ENCODE measurements at regions not wholly inside any gene's neighbourhood (a gene's known extent, or its start where the extent isn't known, plus 50 kb on each side); places are given as distances from the start of the nearest gene placed in this dataset.

- Histone ChIP-seq H4K20me1 (ENCODE audit: insufficient read depth, low read length) (no peaks in the 10 kb centered on the region), H3K9me3 (replicated peaks; ENCODE audit: insufficient read depth, low read length) (no peaks in the 10 kb centered on the region), H3K9ac (ENCODE audit: low read length) (no peak overlapping the region), H3K27me3 (replicated peaks; ENCODE audit: insufficient read depth, low read length) (no peaks in the 10 kb centered on the region), H3K79me2 (ENCODE audit: low read length) (no peaks in the 10 kb centered on the region), H2AFZ (ENCODE audit: low read length) (no peak overlapping the region), H3F3A (ENCODE audit: insufficient read depth, low read length) (no peaks in the 10 kb centered on the region), H3K9me2 (replicated peaks; ENCODE audit: insufficient read depth, low read length) (no peaks in the 10 kb centered on the region), H3K4me1 (ENCODE audit: low read length) (no peaks in the 10 kb centered on the region), H3K27ac (ENCODE audit: low read length) (no peak overlapping the region), H3K36me3 (replicated peaks; ENCODE audit: insufficient read depth, low read length) (no peaks in the 10 kb centered on the region), H3K4me3 (ENCODE audit: low read length) (no peak overlapping the region), H3K4me2 (ENCODE audit: low read depth, low read length) (no peak overlapping the region)
- no peak for TF ChIP-seq EZH2 (optimal IDR thresholded peaks at IDR 0.05; ENCODE audit: low read depth, low read length)
- TF ChIP-seq, protein P1, sequence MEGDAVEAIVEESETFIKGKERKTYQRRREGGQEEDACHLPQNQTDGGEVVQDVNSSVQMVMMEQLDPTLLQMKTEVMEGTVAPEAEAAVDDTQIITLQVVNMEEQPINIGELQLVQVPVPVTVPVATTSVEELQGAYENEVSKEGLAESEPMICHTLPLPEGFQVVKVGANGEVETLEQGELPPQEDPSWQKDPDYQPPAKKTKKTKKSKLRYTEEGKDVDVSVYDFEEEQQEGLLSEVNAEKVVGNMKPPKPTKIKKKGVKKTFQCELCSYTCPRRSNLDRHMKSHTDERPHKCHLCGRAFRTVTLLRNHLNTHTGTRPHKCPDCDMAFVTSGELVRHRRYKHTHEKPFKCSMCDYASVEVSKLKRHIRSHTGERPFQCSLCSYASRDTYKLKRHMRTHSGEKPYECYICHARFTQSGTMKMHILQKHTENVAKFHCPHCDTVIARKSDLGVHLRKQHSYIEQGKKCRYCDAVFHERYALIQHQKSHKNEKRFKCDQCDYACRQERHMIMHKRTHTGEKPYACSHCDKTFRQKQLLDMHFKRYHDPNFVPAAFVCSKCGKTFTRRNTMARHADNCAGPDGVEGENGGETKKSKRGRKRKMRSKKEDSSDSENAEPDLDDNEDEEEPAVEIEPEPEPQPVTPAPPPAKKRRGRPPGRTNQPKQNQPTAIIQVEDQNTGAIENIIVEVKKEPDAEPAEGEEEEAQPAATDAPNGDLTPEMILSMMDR (IDR thresholded peaks at IDR 0.05; ENCODE audit: low read length) = no peak
- no peak for TF ChIP-seq EZH2phosphoT487 (IDR thresholded peaks at IDR 0.05; ENCODE audit: low read length)
- no peak for DNase-seq
Observed at GRCh38 chr2:76467326-76467725, 756.6 kb upstream of the GCFC2 start.

DNA sequence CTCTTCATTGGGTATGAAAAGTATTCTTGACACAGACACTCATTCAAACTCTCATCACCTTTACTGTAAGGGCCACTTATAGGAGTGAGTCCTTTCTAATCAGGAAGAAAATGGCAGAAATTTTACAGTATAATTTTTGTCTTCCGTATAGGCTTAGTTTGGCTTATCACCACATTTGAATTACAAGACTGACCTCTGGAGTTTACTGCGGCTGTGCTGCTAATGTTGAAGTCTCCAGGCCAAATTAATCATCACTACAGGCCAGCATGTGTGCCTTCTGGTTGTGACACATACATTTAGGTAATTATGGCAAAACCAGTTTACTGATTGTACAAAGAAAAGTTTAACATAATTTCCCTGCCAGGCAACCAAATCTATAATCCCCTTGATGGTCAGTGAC lies 753.6 kb upstream of the GCFC2 start:
- Histone ChIP-seq H3K36me3 (replicated peaks; ENCODE audit: insufficient read depth, low read length) (no peaks in the 10 kb centered on the region), H4K20me1 (ENCODE audit: insufficient read depth, low read length) (no peaks in the 10 kb centered on the region), H3K4me2 (ENCODE audit: low read depth, low read length) (no peak overlapping the region), H3K79me2 (ENCODE audit: low read length) (no peaks in the 10 kb centered on the region), H3K9ac (ENCODE audit: low read length) (no peak overlapping the region), H3K9me3 (replicated peaks; ENCODE audit: insufficient read depth, low read length) (no peaks in the 10 kb centered on the region), H2AFZ (ENCODE audit: low read length) (no peak overlapping the region), H3K4me1 (ENCODE audit: low read length) (no peaks in the 10 kb centered on the region), H3K27me3 (replicated peaks; ENCODE audit: insufficient read depth, low read length) (no peaks in the 10 kb centered on the region), H3F3A (ENCODE audit: insufficient read depth, low read length) (no peaks in the 10 kb centered on the region), H3K9me2 (replicated peaks; ENCODE audit: insufficient read depth, low read length) (no peaks in the 10 kb centered on the region), H3K27ac (ENCODE audit: low read length) (no peak overlapping the region), H3K4me3 (ENCODE audit: low read length) (no peak overlapping the region)
- DNase-seq = no peak
- TF ChIP-seq EZH2 (optimal IDR thresholded peaks at IDR 0.05; ENCODE audit: low read depth, low read length) (no peak), EZH2phosphoT487 (IDR thresholded peaks at IDR 0.05; ENCODE audit: low read length) (no peak)
- TF ChIP-seq, protein P1 (IDR thresholded peaks at IDR 0.05; ENCODE audit: low read length) = no peak

GRCh38 chr2:76461431-76461830 lies 750.7 kb upstream of the GCFC2 start:
- H3K4me3 ChIP-seq (ENCODE audit: low read length) = no peak overlapping the region
- no peak for DNase-seq
- H3F3A ChIP-seq (ENCODE audit: insufficient read depth, low read length) = no peaks in the 10 kb centered on the region
- H3K9me2 ChIP-seq (replicated peaks; ENCODE audit: insufficient read depth, low read length) = no peaks in the 10 kb centered on the region
- H3K27ac ChIP-seq (ENCODE audit: low read length) = no peak overlapping the region
- TF ChIP-seq EZH2phosphoT487 (IDR thresholded peaks at IDR 0.05; ENCODE audit: low read length) = no peak
- TF ChIP-seq, protein P1 (IDR thresholded peaks at IDR 0.05; ENCODE audit: low read length) = no peak
- TF ChIP-seq EZH2 (optimal IDR thresholded peaks at IDR 0.05; ENCODE audit: low read depth, low read length) = no peak
- H3K4me2 ChIP-seq (ENCODE audit: low read depth, low read length) = no peak overlapping the region
- no peaks in the 10 kb centered on the region for H3K79me2 ChIP-seq (ENCODE audit: low read length)
- no peak overlapping the region for H2AFZ ChIP-seq (ENCODE audit: low read length)
- H3K9me3 ChIP-seq (replicated peaks; ENCODE audit: insufficient read depth, low read length) = no peaks in the 10 kb centered on the region
- no peak overlapping the region for H3K9ac ChIP-seq (ENCODE audit: low read length)
- H3K27me3 ChIP-seq (replicated peaks; ENCODE audit: insufficient read depth, low read length) = no peaks in the 10 kb centered on the region
- no peaks in the 10 kb centered on the region for H3K36me3 ChIP-seq (replicated peaks; ENCODE audit: insufficient read depth, low read length)
- H3K4me1 ChIP-seq (ENCODE audit: low read length) = no peaks in the 10 kb centered on the region
- H4K20me1 ChIP-seq (ENCODE audit: insufficient read depth, low read length) = no peaks in the 10 kb centered on the region
